HCT116 (cell line): ENCODE measurements at regions not wholly inside any gene's neighbourhood (a gene's known extent, or its start where the extent isn't known, plus 50 kb on each side); places are given as distances from the start of the nearest gene placed in this dataset.

Experiments used
- ATAC-seq: fragments of 200-7000 bp; cut with Tn5 transposase; 2 replicates; pipeline ENCODE4 v1.9.1; 2020; ENCODE audit warnings: mild to moderate bottlenecking, moderate library complexity
- BruUV-seq: library from RNA; stranded (reverse); fragments of 400-500 nt; replicated peaks from 2 replicates; lab custom pipeline; 2021; lab: Mats Ljungman, UMichigan
- CTCF ChIA-PET: fragments of 300-600 bp; sonication (Branson Sonifier 250); formaldehyde crosslinking; loops from one replicate; lab custom pipeline; 2021; ENCODE audit warnings: antibody characterized with exemption; lab: Charles Lee
- POLR2A ChIA-PET: fragments of 300-600, 350-600 bp; sonication (Branson Sonifier 250); formaldehyde crosslinking; loops from one replicate; lab custom pipeline; 2021; ENCODE audit warnings: antibody characterized with exemption; lab: Charles Lee
- RAD21 ChIA-PET, 2 experiments: fragments of 300-600 bp; sonication (Branson Sonifier 250); formaldehyde crosslinking; loops; one replicate each; lab custom pipeline; 2023; ENCODE audit warnings: low total read pairs in 2 of 2; ENCODE audit not compliant: uncharacterized antibody in 2 of 2, unreplicated experiment in 2 of 2, low non-redundant PET in 1 of 2; lab: Charles Lee
- DNase-seq: peaks from one replicate; pipeline ENCODE4 v3.0.0-alpha.2; 2010; ENCODE audit warnings: low read depth, low spot score
- H2AFZ ChIP-seq: fragments of 200-600 bp; shearing (Covaris generic), sonication (generic); 2 replicates; pipeline ENCODE4 v1.6.1; 2017; ENCODE audit warnings: low read depth, mixed run types, mixed read lengths, antibody characterized with exemption, low read length; ENCODE audit not compliant: poor library complexity, severe bottlenecking
- H3K27ac ChIP-seq: 2 replicates; pipeline ENCODE4 v1.5.1; 2012; ENCODE audit warnings: low read depth, low read length
- H3K27me3 ChIP-seq: fragments of 200-600 bp; sonication (generic); 2 replicates; pipeline ENCODE4 v1.6.1; 2016; ENCODE audit warnings: mixed run types, low read length, mixed read lengths; ENCODE audit not compliant: insufficient read depth
- H3K36me3 ChIP-seq, 2 experiments: fragments of 200-500 bp in 1 of 2; fragments of 200-600 bp in 1 of 2; sonication (Bioruptor generic) in 1 of 2; sonication (generic) in 1 of 2; 2 replicates each; pipeline versions ENCODE4 v1.5.1 to v1.6.1; 2014 to 2016; ENCODE audit warnings: low read length in 2 of 2, inconsistent platforms in 1 of 2, mixed read lengths in 1 of 2, mixed run types in 1 of 2; ENCODE audit not compliant: insufficient read depth in 2 of 2, control insufficient read depth in 1 of 2
- H3K4me1 ChIP-seq, 2 experiments: fragments of 200-600 bp in 1 of 2; sonication (generic) in 1 of 2; 2 replicates each; pipeline versions ENCODE4 v1.5.1 to v1.6.1; 2012 to 2017; ENCODE audit warnings: low read length in 2 of 2, inconsistent platforms in 1 of 2, mild to moderate bottlenecking in 1 of 2, mixed read lengths in 1 of 2, mixed run types in 1 of 2, moderate library complexity in 1 of 2; ENCODE audit not compliant: insufficient read depth in 2 of 2, control insufficient read depth in 1 of 2
- H3K4me2 ChIP-seq: fragments of 200-600 bp; sonication (generic); 2 replicates; pipeline ENCODE4 v1.6.1; 2017; ENCODE audit warnings: mixed run types, low read length, mixed read lengths
- H3K4me3 ChIP-seq, 2 experiments: fragments of 200-600 bp in 1 of 2; sonication (generic) in 1 of 2; replicated peaks in 1 of 2; 2 replicates each; pipeline ENCODE4 v1.5.1; 2011 to 2016; ENCODE audit warnings: low read length in 2 of 2, control low read depth in 1 of 2, low read depth in 1 of 2, mild to moderate bottlenecking in 1 of 2, mixed read lengths in 1 of 2, mixed run types in 1 of 2
- H3K79me2 ChIP-seq: fragments of 200-600 bp; sonication (generic); 2 replicates; pipeline ENCODE4 v1.6.1; 2017; ENCODE audit warnings: mild to moderate bottlenecking, mixed run types, low read length, moderate library complexity, mixed read lengths; ENCODE audit not compliant: insufficient read depth
- H3K9ac ChIP-seq: fragments of 200-600 bp; sonication (generic); 2 replicates; pipeline ENCODE4 v1.6.1; 2016; ENCODE audit warnings: low read length, mixed read lengths
- H3K9me2 ChIP-seq: fragments of 200-600 bp; sonication (generic), shearing (Covaris generic); 2 replicates; pipeline ENCODE4 v1.6.1; 2017; ENCODE audit warnings: mixed run types, mild to moderate bottlenecking, moderate library complexity; ENCODE audit not compliant: insufficient read depth
- H3K9me3 ChIP-seq, 2 experiments: fragments of 200-500 bp in 1 of 2; fragments of 200-600 bp in 1 of 2; sonication (Bioruptor generic) in 1 of 2; sonication (generic) in 1 of 2; 2 replicates each; pipeline ENCODE4 v1.6.1; 2014 to 2017; ENCODE audit warnings: low read length in 2 of 2, mixed read lengths in 2 of 2, inconsistent platforms in 1 of 2, low read depth in 1 of 2, mild to moderate bottlenecking in 1 of 2, mixed run types in 1 of 2, moderate library complexity in 1 of 2; ENCODE audit not compliant: control insufficient read depth in 1 of 2, insufficient read depth in 1 of 2
- H4K20me1 ChIP-seq: fragments of 200-600 bp; sonication (generic), shearing (Covaris generic); 2 replicates; pipeline ENCODE4 v1.6.1; 2017; ENCODE audit warnings: mixed run types, mild to moderate bottlenecking, moderate library complexity; ENCODE audit not compliant: insufficient read depth
- CEBPB ChIP-seq: IDR thresholded peaks from 2 replicates; pipeline ENCODE4 v1.6.1; 2012; ENCODE audit warnings: low read depth
- CTCF ChIP-seq, 3 experiments: fragments of 200-600 bp in 1 of 3; sonication (generic) in 1 of 3; IDR thresholded peaks in 2 of 3; conservative IDR thresholded peaks in 1 of 3; 2 replicates each; pipeline ENCODE4 v1.5.1; 2012 to 2017; ENCODE audit warnings: low read depth in 2 of 3, low read length in 2 of 3, antibody characterized with exemption in 1 of 3, borderline replicate concordance in 1 of 3, control low read depth in 1 of 3, mild to moderate bottlenecking in 1 of 3, mixed read lengths in 1 of 3, mixed run types in 1 of 3, moderate library complexity in 1 of 3; ENCODE audit not compliant: insufficient read depth in 1 of 3
- EGR1 ChIP-seq: IDR thresholded peaks from 2 replicates; pipeline ENCODE4 v1.6.1; 2012; ENCODE audit warnings: low read depth
- ELF1 ChIP-seq: IDR thresholded peaks from 2 replicates; pipeline ENCODE4 v1.6.1; 2012; ENCODE audit warnings: low read depth, borderline replicate concordance
- EZH2phosphoT487 ChIP-seq: fragments of 200-600 bp; IDR thresholded peaks from 2 replicates; pipeline ENCODE4 v1.6.1; 2018; ENCODE audit warnings: antibody characterized with exemption, borderline replicate concordance
- FOSL1 ChIP-seq: IDR thresholded peaks from 2 replicates; pipeline ENCODE4 v1.6.1; 2012; ENCODE audit warnings: low read depth
- JUND ChIP-seq: IDR thresholded peaks from 2 replicates; pipeline ENCODE4 v1.6.1; 2012
- MAX ChIP-seq: IDR thresholded peaks from 2 replicates; pipeline ENCODE4 v1.6.1; 2012
- POLR2A ChIP-seq: IDR thresholded peaks from 2 replicates; pipeline ENCODE4 v1.7.0; 2011; ENCODE audit warnings: borderline replicate concordance; ENCODE audit not compliant: insufficient read depth, insufficient read length; ENCODE audit errors: extremely low read depth
- POLR2AphosphoS5 ChIP-seq: IDR thresholded peaks from 2 replicates; pipeline ENCODE4 v1.6.1; 2011; ENCODE audit warnings: mild to moderate bottlenecking, low read depth, low read length, moderate library complexity
- RAD21 ChIP-seq: IDR thresholded peaks from 2 replicates; pipeline ENCODE4 v1.6.1; 2012; ENCODE audit warnings: low read depth, mild to moderate bottlenecking
- SIN3A ChIP-seq: IDR thresholded peaks from 2 replicates; pipeline ENCODE4 v1.6.1; 2012; ENCODE audit warnings: low read depth
- SP1 ChIP-seq: IDR thresholded peaks from 2 replicates; pipeline ENCODE4 v1.6.1; 2012; ENCODE audit warnings: low read depth
- SRF ChIP-seq: IDR thresholded peaks from 2 replicates; pipeline ENCODE4 v1.6.1; 2012; ENCODE audit warnings: low read depth
- TCF7L2 ChIP-seq: IDR thresholded peaks from 2 replicates; pipeline ENCODE4 v1.7.0; 2011; ENCODE audit warnings: borderline replicate concordance, inconsistent platforms; ENCODE audit not compliant: insufficient read depth, insufficient read length; ENCODE audit errors: extremely low read depth
- ZBTB33 ChIP-seq: IDR thresholded peaks from 2 replicates; pipeline ENCODE4 v1.6.1; 2011; ENCODE audit warnings: mild to moderate bottlenecking, low read length, moderate library complexity; ENCODE audit not compliant: insufficient replicate concordance; ENCODE audit errors: extremely low read depth
- ZFX ChIP-seq: fragments of 450-650 bp; IDR thresholded peaks from 2 replicates; pipeline ENCODE4 v1.6.1; 2017
- ZNF274 ChIP-seq: fragments of 200-500 bp; sonication (Bioruptor generic); IDR thresholded peaks from 2 replicates; pipeline ENCODE4 v1.6.1; 2014; ENCODE audit warnings: mild to moderate bottlenecking, low read depth, low read length, inconsistent platforms
- intact Hi-C: fragments of 100-400 bp; cut with micrococcal nuclease; formaldehyde crosslinking; loops from 2 replicates; pipeline ENCODE4 v1.10.0; 2022

- TF ChIP-seq TCF7L2 = no peak
Measured at GRCh38 chr3:116896116-116896515, 186.5 kb downstream of the TUSC7 start (continued).

- ChIA-PET CTCF (no interaction called here), POLR2A (no interaction called here), RAD21 (no interaction called here)
- Histone ChIP-seq H3K4me3 (no peak overlapping the region), H3K79me2 (no peaks in the 10 kb centered on the region), H3K27me3 (no peaks in the 10 kb centered on the region), H3K9ac (no peak overlapping the region), H3K9me2 (no peaks in the 10 kb centered on the region), H3K36me3 (no peaks in the 10 kb centered on the region), H2AFZ (no peak overlapping the region), H3K4me1 (no peaks in the 10 kb centered on the region), H4K20me1 (no peaks in the 10 kb centered on the region), H3K9me3 (no peaks in the 10 kb centered on the region), H3K4me2 (no peak overlapping the region), H3K27ac (no peak overlapping the region)
- TF ChIP-seq SP1 (no peak), TCF7L2 (no peak), SRF (no peak), MAX (no peak), JUND (no peak), ELF1 (no peak), ZFX (no peak), SIN3A (no peak)
- DNase-seq (no peak), ATAC-seq (no peak)
- intact Hi-C loops = no loop called here
- no TSS peak for BruUV-seq
Measured at GRCh38 chr3:116897382-116897781, 187.8 kb downstream of the TUSC7 start.

GRCh38 chr3:116899253-116899652 is 189.7 kb downstream of the TUSC7 start:
- Histone ChIP-seq H3K79me2 (no peaks in the 10 kb centered on the region), H3K9ac (no peak overlapping the region), H3K4me1 (no peaks in the 10 kb centered on the region), H3K4me2 (no peak overlapping the region), H3K9me2 (no peaks in the 10 kb centered on the region), H3K27ac (no peak overlapping the region), H3K4me3 (no peak overlapping the region), H2AFZ (no peak overlapping the region), H3K27me3 (no peaks in the 10 kb centered on the region), H4K20me1 (no peaks in the 10 kb centered on the region), H3K9me3 (no peaks in the 10 kb centered on the region), H3K36me3 (no peaks in the 10 kb centered on the region)
- intact Hi-C loops = no loop called here
- ChIA-PET POLR2A (no interaction called here), RAD21 (no interaction called here), CTCF (no interaction called here)
- DNase-seq (no peak), ATAC-seq (no peak)
- no TSS peak for BruUV-seq
- TF ChIP-seq EZH2phosphoT487 = no peak
- no peak for TF ChIP-seq CEBPB
- no peak for TF ChIP-seq CTCF (IDR thresholded peaks at IDR 0.05 in 2 of 3, conservative IDR thresholded peaks at IDR 0.05 in 1 of 3; ENCODE audit: borderline replicate concordance in 1 of 3, insufficient read depth in 1 of 3, low read depth in 2 of 3, low read length in 2 of 3)
- no peak for TF ChIP-seq RAD21
- no peak for TF ChIP-seq POLR2AphosphoS5
- TF ChIP-seq FOSL1 = no peak
- TF ChIP-seq EGR1 = no peak
- no peak for TF ChIP-seq ZNF274
- no peak for TF ChIP-seq SRF
- no peak for TF ChIP-seq POLR2A
- no peak for TF ChIP-seq ZBTB33
- TF ChIP-seq SIN3A = no peak
